ENCODE measurements at regions not wholly inside any gene's neighbourhood (a gene's known extent, or its start where the extent isn't known, plus 50 kb on each side); places are given as distances from the start of the nearest gene placed in this dataset.

DNA sequence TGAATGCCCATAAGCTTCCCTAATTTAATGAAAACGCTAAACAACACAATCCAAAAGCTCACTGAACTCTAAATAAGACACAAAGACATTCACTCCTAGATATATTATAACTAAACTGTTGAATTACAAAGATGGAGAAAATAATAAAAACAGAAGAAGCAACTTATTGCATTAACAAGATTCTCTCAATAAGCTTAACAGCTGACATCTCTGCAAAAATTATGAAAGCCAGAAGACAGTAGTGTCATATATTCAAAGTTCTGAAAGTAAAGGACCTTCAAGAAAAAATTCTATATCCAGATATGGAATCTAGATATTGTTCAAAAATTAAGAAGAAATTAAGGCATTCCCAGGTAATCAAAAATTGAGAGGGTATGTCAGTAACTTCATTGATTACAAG lies 957.8 kb upstream of the TYRP1 start:
- H3K9me3 ChIP-seq (ENCODE audit: control insufficient read depth in 4 of 4, insufficient read depth in 3 of 4, low read length in 3 of 4) = no peaks in the 10 kb centered on the region
- TF ChIP-seq CTCF (IDR thresholded peaks at IDR 0.05; ENCODE audit: control extremely low read depth, extremely low read depth) = no peak
- H3K27me3 ChIP-seq (ENCODE audit: control insufficient read depth in 3 of 3, insufficient read depth in 3 of 3, low read length in 2 of 3) = no peaks in the 10 kb centered on the region
- H3K4me1 ChIP-seq (ENCODE audit: control insufficient read depth in 5 of 5, insufficient read depth in 5 of 5, low read length in 5 of 5) = no peaks in the 10 kb centered on the region
- ATAC-seq (ENCODE audit: insufficient read depth, low FRiP score) = no peak
- H3K9ac ChIP-seq (ENCODE audit: insufficient read depth in 1 of 2, low read length in 2 of 2) = no peak overlapping the region
- H3K4me3 ChIP-seq = no peak overlapping the region
- WGBS, 2 donors = 72 to 83% methylated on average over 1 of the region's 1 CpG
- no peaks in the 10 kb centered on the region for H3K36me3 ChIP-seq (ENCODE audit: control insufficient read depth in 4 of 4, insufficient read depth in 4 of 4, low read length in 4 of 4)
- no peak overlapping the region for H3K27ac ChIP-seq (ENCODE audit: low read depth in 1 of 2, low read length in 1 of 2)
- DNase-seq = no peak

DNA sequence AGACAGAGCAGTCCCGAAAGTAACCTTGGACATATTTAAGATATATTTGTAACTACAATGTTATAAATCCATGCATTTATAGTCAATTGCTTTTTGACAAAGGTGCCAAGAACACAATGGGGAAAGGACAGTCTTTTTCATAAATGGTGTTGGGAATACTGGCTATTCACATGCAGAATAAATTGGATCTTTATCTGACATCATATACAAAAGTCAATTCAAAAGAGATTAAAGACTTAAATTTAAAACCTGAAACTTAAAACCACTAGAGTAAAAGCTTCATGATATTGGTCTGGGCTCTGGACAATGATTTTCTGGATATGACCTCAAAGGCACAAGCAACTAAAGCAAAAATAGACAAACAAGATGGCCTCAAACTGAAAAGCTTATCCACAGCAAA lies 950.7 kb upstream of the TYRP1 start:
- Histone ChIP-seq H3K36me3 (ENCODE audit: control insufficient read depth in 4 of 4, insufficient read depth in 4 of 4, low read length in 4 of 4) (no peaks in the 10 kb centered on the region), H3K27me3 (ENCODE audit: control insufficient read depth in 3 of 3, insufficient read depth in 3 of 3, low read length in 2 of 3) (no peaks in the 10 kb centered on the region), H3K4me1 (ENCODE audit: control insufficient read depth in 5 of 5, insufficient read depth in 5 of 5, low read length in 5 of 5) (no peaks in the 10 kb centered on the region), H3K9me3 (ENCODE audit: control insufficient read depth in 4 of 4, insufficient read depth in 3 of 4, low read length in 3 of 4) (no peaks in the 10 kb centered on the region), H3K27ac (ENCODE audit: low read depth in 1 of 2, low read length in 1 of 2) (no peak overlapping the region), H3K9ac (ENCODE audit: insufficient read depth in 1 of 2, low read length in 2 of 2) (no peak overlapping the region), H3K4me3 (no peak overlapping the region)
- WGBS, 2 donors = 81 to 83% methylated on average over 1 of the region's 1 CpG
- ATAC-seq (ENCODE audit: insufficient read depth, low FRiP score) = no peak
- DNase-seq = no peak
- no peak for TF ChIP-seq CTCF (IDR thresholded peaks at IDR 0.05; ENCODE audit: control extremely low read depth, extremely low read depth)

- no peaks in the 10 kb centered on the region for H3K4me1 ChIP-seq (ENCODE audit: control insufficient read depth in 5 of 5, insufficient read depth in 5 of 5, low read length in 5 of 5)
- H3K27ac ChIP-seq (ENCODE audit: low read depth in 1 of 2, low read length in 1 of 2) = no peak overlapping the region
- H3K9me3 ChIP-seq (ENCODE audit: control insufficient read depth in 4 of 4, insufficient read depth in 3 of 4, low read length in 3 of 4) = no peaks in the 10 kb centered on the region
- TF ChIP-seq CTCF (IDR thresholded peaks at IDR 0.05; ENCODE audit: control extremely low read depth, extremely low read depth) = no peak
- no peak for DNase-seq
- no peaks in the 10 kb centered on the region for H3K27me3 ChIP-seq (ENCODE audit: control insufficient read depth in 3 of 3, insufficient read depth in 3 of 3, low read length in 2 of 3)
- no peak overlapping the region for H3K4me3 ChIP-seq
- WGBS, 2 donors = 87 to 90% methylated on average over 2 of the region's 2 CpGs
- no peaks in the 10 kb centered on the region for H3K36me3 ChIP-seq (ENCODE audit: control insufficient read depth in 4 of 4, insufficient read depth in 4 of 4, low read length in 4 of 4)
- ATAC-seq (ENCODE audit: insufficient read depth, low FRiP score) = no peak
- H3K9ac ChIP-seq (ENCODE audit: insufficient read depth in 1 of 2, low read length in 2 of 2) = no peak overlapping the region
Observed at GRCh38 chr9:11743356-11743755, 949.8 kb upstream of the TYRP1 start.

DNA sequence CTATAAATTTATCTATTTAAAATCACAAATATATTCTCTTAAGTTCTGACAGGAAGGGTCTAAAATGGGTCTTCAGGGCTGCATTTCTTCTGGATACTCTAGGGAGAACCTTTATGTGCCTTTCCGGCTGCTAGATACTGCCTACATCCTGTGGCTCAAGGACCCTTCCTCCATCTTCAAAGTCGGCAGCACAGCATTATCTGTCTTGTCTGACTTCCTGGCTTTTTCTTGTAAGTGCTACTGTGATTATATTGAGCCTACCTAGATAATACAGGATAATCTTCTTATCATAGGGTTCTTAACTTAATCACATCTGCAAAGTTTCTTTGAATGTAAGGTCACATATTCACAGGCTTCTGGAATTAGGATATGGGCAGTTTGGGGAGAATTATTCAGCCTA lies 943.8 kb upstream of the TYRP1 start:
- Histone ChIP-seq H3K36me3 (ENCODE audit: control insufficient read depth in 4 of 4, insufficient read depth in 4 of 4, low read length in 4 of 4) (no peaks in the 10 kb centered on the region), H3K9me3 (ENCODE audit: control insufficient read depth in 4 of 4, insufficient read depth in 3 of 4, low read length in 3 of 4) (no peaks in the 10 kb centered on the region), H3K9ac (ENCODE audit: insufficient read depth in 1 of 2, low read length in 2 of 2) (no peak overlapping the region), H3K4me3 (no peak overlapping the region), H3K27ac (ENCODE audit: low read depth in 1 of 2, low read length in 1 of 2) (no peak overlapping the region), H3K4me1 (ENCODE audit: control insufficient read depth in 5 of 5, insufficient read depth in 5 of 5, low read length in 5 of 5) (no peaks in the 10 kb centered on the region), H3K27me3 (ENCODE audit: control insufficient read depth in 3 of 3, insufficient read depth in 3 of 3, low read length in 2 of 3) (no peaks in the 10 kb centered on the region)
- TF ChIP-seq CTCF (IDR thresholded peaks at IDR 0.05; ENCODE audit: control extremely low read depth, extremely low read depth) = no peak
- no peak for DNase-seq
- ATAC-seq (ENCODE audit: insufficient read depth, low FRiP score) = no peak
- WGBS, 2 donors = 54 to 57% methylated on average over 2 of the region's 2 CpGs

Measured in lung (tissue), 11 donors.